Hepatocyte (in vitro differentiated cells): ENCODE measurements at regions not wholly inside any gene's neighbourhood (a gene's known extent, or its start where the extent isn't known, plus 50 kb on each side); places are given as distances from the start of the nearest gene placed in this dataset.

Experiments
- CTCF ChIP-seq: fragments of 200-600 bp; sonication (generic); IDR thresholded peaks from 2 replicates; pipeline ENCODE4 v1.5.1; 2016; ENCODE audit warnings: antibody characterized with exemption, mild to moderate bottlenecking; ENCODE audit not compliant: poor library complexity
- EZH2 ChIP-seq: fragments of 200-600 bp; sonication (generic); IDR thresholded peaks from 2 replicates; pipeline ENCODE4 v1.6.1; 2016; ENCODE audit warnings: antibody characterized with exemption, mild to moderate bottlenecking, borderline replicate concordance

- TF ChIP-seq EZH2: no peak
- no peak for TF ChIP-seq CTCF
Observed at GRCh38 chr1:199508072-199508471, 519.4 kb upstream of the NR5A2 start.
